GM06990 (cell line): ENCODE measurements at regions not wholly inside any gene's neighbourhood (a gene's known extent, or its start where the extent isn't known, plus 50 kb on each side); places are given as distances from the start of the nearest gene placed in this dataset.

Experiments
- DNase-seq: peaks from one replicate; pipeline ENCODE4 v3.0.0-alpha.2; 2011; ENCODE audit not compliant: insufficient read length; ENCODE audit errors: extremely low read depth
- H3K27me3 ChIP-seq: replicated peaks from 2 replicates; pipeline ENCODE4 v1.6.0; 2011; ENCODE audit warnings: low read length; ENCODE audit not compliant: control insufficient read depth, insufficient read depth
- H3K36me3 ChIP-seq: 2 replicates; pipeline ENCODE4 v1.5.1; 2011; ENCODE audit warnings: low read length; ENCODE audit not compliant: control insufficient read depth, insufficient read depth
- H3K4me3 ChIP-seq: replicated peaks from 2 replicates; pipeline ENCODE4 v1.5.1; 2011; ENCODE audit warnings: low read depth, mild to moderate bottlenecking, control low read depth, low read length
- TF ChIP-seq, protein P1 (sequence below): IDR thresholded peaks from 2 replicates; pipeline ENCODE4 v1.5.1; 2011; ENCODE audit warnings: low read length, control low read depth, mild to moderate bottlenecking, inconsistent platforms; ENCODE audit not compliant: insufficient read depth, poor library complexity, severe bottlenecking

DNA sequence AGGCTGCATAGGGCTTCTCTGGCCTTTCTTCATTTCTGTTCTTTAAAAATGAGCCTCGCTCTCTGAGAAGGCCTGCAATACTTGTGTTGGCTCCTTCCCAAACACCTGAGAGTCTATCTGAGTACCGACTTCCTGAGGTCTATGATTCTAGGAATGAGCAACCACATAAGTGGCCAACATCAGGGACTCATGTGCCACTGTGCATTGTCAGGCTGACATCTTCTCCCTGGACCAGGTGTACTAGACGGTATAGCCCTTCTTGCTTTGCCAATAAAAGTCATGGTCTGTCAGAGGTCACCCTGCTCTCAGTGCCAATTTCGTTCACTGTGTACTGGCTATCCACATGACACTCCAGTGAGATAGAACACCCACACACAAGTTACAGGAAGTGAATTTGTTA is 67.4 kb upstream of the EPHA5 start:
- TF ChIP-seq, protein P1, sequence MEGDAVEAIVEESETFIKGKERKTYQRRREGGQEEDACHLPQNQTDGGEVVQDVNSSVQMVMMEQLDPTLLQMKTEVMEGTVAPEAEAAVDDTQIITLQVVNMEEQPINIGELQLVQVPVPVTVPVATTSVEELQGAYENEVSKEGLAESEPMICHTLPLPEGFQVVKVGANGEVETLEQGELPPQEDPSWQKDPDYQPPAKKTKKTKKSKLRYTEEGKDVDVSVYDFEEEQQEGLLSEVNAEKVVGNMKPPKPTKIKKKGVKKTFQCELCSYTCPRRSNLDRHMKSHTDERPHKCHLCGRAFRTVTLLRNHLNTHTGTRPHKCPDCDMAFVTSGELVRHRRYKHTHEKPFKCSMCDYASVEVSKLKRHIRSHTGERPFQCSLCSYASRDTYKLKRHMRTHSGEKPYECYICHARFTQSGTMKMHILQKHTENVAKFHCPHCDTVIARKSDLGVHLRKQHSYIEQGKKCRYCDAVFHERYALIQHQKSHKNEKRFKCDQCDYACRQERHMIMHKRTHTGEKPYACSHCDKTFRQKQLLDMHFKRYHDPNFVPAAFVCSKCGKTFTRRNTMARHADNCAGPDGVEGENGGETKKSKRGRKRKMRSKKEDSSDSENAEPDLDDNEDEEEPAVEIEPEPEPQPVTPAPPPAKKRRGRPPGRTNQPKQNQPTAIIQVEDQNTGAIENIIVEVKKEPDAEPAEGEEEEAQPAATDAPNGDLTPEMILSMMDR: no peak
- DNase-seq: no peak
- Histone ChIP-seq H3K4me3 (no peak overlapping the region), H3K27me3 (no peaks in the 10 kb centered on the region), H3K36me3 (no peaks in the 10 kb centered on the region)

GRCh38 chr4:65724973-65725372 is 54.7 kb upstream of the EPHA5 start:
- no peaks in the 10 kb centered on the region for H3K27me3 ChIP-seq
- no peaks in the 10 kb centered on the region for H3K36me3 ChIP-seq
- TF ChIP-seq, protein P1: no peak
- DNase-seq: no peak
- H3K4me3 ChIP-seq: no peak overlapping the region
